EH (cell line): ENCODE measurements at regions not wholly inside any gene's neighbourhood (a gene's known extent, or its start where the extent isn't known, plus 50 kb on each side); places are given as distances from the start of the nearest gene placed in this dataset.

Experiments used
- DNase-seq: peaks from one replicate; pipeline ENCODE4 v3.0.0-alpha.2; 2015; ENCODE audit warnings: low read depth

- no peak for DNase-seq
These were observed 201.4 kb downstream of the ZNF462 start for GRCh38 chr9:107064378-107064777.

- no peak for DNase-seq
These were observed 202.6 kb downstream of the ZNF462 start for GRCh38 chr9:107065549-107065948.

DNA sequence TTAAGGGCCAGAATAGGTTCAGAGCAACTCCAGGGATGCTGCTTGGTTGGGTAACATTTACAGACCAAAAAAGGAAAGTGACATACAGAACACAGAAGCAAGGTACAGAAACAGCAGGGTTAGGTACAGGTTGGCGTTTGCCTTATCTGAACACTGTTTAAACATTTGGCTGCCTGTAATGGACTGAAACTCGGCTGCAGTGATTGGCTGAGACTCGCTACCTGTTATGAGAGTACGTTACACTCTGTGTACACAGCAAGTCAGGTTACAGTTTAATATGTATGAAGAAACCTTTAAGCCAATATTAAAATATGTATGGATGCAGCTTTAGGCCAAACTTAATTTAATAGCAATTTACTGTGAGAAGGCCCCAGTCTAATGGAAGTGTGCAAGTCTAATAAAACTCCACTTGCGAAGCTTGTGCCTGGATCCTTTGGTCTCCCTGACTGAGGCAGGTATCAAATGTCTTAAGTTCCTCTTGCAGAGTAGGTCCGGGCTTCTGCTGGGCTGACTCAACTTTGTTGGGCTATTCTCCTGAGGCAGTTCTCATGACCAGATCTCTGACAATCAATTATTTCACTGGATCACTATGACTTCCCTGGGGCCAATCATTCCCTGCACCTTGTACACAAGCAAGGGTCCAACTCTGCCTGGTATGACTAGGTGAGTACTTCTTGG, 204.9 kb downstream of the ZNF462 start:
- DNase-seq, result no peak

- DNase-seq, result no peak
These were observed 205.6 kb downstream of the ZNF462 start for GRCh38 chr9:107068581-107068980.

DNA sequence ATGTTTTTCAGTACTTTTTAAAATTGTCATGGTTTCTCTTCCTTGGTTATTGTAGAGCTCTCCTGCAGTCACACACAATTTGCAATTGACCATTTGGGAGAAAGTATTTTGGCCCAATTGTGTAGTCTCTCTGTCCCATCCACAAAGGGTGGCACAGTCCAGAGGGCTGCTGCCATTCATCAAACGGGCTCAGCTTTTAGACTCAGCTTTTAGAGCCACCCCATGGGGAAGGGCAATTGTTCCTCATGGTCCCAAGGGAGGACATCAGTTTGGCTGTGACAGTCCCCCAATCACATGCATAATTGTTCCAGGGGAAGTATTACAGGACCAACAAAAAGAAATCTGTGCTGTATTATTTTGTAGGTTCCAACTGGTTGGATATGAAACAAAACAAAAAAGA, 207.6 kb downstream of the ZNF462 start:
- no peak for DNase-seq

DNA sequence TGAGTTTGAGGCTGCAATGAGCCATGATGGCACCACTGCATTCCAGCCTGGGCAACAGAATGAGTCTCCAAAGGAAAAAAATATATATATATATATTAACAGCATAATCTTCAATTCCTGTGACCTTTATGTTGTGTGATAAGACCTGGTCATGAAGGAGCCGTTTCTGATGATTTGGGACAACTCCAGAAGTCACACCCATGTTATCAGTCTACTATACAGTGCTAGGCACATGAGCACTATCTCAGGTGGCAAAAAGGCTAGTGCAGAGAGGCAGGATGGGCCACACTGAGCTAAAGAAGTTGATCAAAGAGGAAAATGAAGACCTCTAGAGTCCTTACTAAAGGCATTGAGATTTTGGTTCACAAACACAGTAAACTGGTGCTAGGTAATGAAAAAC, 205.0 kb upstream of the RAD23B start:
- no peak for DNase-seq

DNA sequence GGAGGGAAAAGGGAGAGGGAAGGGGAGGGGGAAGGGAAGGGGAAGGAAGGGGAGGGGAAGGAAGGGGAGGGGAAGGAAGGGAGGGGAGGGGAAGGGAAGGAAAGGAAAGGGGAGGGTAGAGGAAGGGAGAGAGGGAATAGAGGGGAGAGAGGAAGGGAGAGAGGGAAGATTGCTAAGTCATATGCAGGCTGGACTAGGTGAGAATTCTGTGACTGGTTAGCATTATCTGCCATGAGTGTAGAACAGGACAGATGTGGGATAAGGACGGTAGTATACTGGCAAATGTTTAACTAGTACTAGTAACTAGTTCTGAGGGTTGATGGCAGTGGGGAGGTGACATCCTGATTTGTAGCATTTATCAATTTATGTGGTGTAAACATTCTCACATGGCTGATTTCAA, 203.5 kb upstream of the RAD23B start:
- no peak for DNase-seq

DNA sequence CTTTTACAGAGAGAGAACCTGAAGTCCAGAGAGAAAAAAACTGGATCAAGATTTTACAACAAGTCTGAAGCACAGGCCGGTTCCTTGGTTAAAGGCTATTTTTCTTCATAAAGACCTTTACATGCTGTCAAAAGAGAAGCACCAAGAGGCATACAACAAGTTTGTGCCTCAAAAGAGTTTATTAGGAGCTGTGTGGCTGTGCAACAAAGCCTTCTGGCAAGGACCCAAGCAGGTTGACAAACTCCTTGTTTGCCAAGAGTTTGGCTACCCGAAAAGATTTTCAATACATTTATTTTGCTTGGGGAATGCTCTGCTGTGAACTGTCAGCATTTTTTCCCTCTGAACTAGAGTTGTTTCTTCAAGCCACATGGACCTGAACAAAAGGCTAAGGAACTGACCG, 202.9 kb upstream of the RAD23B start:
- no peak for DNase-seq

GRCh38 chr9:107086460-107086859, 196.6 kb upstream of the RAD23B start:
- DNase-seq, result no peak

GRCh38 chr9:107087222-107087621, 195.9 kb upstream of the RAD23B start:
- DNase-seq, result no peak

DNA sequence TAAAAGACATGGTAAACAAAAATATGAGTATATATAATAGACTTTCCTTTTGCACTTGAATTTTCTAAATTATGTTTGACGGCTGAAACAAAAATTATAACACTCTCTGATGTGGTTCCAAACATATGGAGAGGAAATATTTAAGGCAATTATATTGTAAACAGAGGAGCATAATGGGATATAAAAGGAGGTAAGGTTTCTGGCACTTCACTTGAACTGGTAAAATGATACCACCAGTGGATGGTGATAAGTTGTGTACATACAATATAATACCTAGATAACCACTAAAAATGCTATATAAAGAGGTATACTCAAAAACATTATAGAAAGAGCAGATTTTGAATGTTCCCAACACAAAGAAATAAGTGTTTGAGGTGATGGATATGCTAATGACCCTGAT, 192.9 kb upstream of the RAD23B start:
- no peak for DNase-seq

GRCh38 chr9:107093365-107094060, 189.6 kb upstream of the RAD23B start:
- no peak for DNase-seq

DNA sequence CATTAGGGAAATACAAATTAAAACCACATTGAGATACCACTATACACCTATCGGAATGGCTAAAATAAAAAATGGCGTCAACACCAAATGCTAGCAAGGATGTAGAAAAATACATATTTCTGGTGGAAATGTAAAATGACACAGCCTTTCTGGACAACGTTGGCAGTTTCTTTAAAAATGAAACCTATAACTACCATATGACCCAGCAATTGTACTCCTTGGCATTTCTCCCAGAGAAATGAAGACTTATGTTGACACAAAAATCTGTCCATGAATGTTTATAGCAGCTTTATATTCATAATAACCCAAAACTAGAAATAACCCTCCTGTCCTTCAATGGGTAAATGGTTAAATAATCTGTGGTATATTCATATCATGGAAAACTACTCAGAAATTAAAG, 188.7 kb upstream of the RAD23B start:
- DNase-seq, result no peak

DNA sequence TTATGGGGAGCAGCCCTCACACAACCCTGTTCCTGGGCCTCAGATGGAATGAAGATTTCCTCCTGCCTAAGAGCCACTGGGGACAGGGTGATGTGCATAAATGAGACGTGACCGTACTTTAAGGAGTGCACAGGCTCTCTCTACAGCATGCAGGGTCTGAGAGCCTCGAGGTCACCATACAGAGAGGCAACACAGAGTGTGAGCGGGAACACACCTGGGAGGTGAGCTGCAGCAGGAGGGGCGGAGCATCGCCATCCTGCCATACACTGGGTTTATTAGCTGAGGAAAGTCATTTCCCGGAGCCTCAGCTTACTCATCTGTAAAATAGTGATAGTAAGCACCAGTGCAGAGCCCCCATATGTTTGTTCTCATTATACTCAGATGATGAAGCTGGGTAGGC, 182.5 kb upstream of the RAD23B start:
- DNase-seq, result no peak

DNA sequence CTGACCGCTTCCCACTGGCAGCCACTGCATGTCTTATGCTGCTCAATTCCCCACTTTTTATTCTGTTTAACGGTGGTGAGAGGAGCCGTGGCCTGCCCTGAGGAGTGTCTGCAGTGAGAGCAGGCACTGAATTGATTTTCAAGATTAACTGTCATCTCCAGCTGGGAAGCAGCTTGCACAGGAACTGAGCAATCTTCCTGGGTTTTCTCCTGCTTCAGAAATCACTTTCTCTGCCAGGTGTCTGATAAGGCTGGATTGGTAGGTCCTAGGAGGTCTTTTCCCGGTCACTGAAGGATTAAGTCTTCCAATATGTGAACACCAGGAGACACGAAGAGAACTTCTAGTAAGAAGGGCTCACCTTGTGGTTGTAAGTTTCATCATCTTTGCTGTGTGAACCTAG, 181.1 kb upstream of the RAD23B start:
- DNase-seq, result no peak

DNA sequence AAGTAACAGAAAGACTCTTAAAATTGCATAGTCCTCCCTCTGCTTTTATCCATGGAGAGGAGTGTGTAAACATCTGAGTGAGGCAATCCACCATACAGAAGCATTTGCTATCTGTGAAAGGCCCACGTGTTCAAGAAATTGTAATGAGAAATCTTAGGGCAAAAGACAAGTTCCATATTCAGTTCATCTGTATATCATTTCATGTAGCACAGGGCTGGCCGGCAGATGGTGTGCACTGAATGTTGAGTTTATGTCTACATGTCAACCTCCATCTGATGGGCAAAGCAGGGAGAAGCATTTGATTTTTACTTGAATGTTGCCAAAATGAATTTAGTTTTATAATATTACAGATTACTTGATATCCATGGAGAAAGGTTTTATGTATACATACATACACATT, 179.5 kb upstream of the RAD23B start:
- DNase-seq, result no peak

- no peak for DNase-seq
These were observed 177.3 kb upstream of the RAD23B start for GRCh38 chr9:107105784-107106183.

DNA sequence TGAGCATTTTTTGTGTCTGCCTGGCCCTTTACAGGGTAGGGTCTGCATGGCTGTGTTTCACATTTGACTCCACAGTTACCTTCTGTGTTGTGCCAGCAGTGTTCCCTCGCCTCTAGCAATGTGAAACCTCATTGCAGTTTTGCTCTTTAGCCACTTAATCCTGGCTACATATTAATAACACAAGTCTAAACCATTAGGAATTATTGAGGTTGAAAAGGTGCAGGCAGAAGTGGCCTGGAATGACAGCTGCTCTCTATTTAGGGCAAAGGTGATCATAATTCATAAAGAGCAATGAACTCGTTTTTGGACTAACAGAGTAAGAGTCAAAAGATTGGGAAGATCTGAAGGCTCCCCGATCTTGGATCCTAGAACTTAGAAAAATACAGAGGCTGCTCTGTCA, 176.7 kb upstream of the RAD23B start:
- DNase-seq, result no peak

GRCh38 chr9:107108342-107109130, 174.5 kb upstream of the RAD23B start:
- DNase-seq, result no peak

DNA sequence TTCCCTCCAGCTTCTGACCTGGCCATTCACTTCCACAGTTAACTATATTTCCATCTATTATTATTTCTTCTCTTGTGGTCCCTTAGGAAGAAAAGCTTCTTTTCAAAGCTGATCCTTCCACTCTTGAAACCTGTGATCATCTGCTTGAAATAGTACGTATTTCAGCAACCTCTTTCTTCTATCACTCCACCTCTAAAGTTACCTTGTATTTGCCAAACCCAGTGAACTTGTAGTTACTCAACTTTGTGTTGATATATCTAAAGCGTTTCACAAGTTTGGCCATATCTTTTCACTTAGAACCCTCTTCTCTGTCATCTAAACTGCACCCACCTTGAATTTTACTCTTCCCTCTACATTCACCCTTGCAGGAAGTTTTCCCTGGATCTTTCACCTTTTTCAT, 173.8 kb upstream of the RAD23B start:
- no peak for DNase-seq

GRCh38 chr9:107110153-107110552, 172.9 kb upstream of the RAD23B start:
- no peak for DNase-seq

- DNase-seq, result no peak
These were observed 170.3 kb upstream of the RAD23B start for GRCh38 chr9:107112707-107113243.
